ENCODE measurements at regions not wholly inside any gene's neighbourhood (a gene's known extent, or its start where the extent isn't known, plus 50 kb on each side); places are given as distances from the start of the nearest gene placed in this dataset.

DNA sequence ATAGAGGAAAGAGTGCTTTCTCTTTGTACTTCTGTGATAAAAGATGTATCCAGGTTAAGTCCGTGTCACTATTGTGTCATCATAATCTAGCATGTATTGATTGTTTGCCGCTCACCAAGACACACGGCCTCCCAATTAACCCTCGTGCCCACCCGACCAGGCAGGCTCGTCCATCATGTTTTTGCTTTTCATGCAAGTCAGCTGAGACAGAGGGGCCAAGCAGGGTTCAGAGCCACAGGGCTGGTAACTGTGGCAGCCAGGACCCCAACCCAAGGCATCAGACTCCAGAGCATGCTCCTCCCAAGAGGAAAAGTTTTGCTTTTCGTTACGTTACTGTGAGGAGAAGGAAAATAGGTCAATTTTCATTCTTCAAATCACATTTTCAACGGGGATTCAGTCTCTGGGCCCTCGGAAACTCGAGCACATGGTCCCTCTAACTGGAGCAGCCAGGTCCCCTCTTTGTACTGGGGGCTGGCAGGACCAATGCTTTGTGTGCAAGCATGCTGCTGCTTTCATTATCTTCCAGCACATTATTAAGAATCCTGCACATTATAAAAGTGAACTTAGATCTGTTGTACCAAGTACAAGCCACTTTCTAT is 161.1 kb upstream of the TOPAZ1 start:
- DNase-seq (no peak), ATAC-seq (no peak)
- no peaks in the 10 kb centered on the region for H3K36me3 ChIP-seq (ENCODE audit: low read depth)
- no peaks in the 10 kb centered on the region for H3K9me3 ChIP-seq
- no peaks in the 10 kb centered on the region for H3K4me1 ChIP-seq (ENCODE audit: low read depth)
- intact Hi-C loops (cut with DNase I, micrococcal nuclease), result no loop called here
- TF ChIP-seq, protein P1, sequence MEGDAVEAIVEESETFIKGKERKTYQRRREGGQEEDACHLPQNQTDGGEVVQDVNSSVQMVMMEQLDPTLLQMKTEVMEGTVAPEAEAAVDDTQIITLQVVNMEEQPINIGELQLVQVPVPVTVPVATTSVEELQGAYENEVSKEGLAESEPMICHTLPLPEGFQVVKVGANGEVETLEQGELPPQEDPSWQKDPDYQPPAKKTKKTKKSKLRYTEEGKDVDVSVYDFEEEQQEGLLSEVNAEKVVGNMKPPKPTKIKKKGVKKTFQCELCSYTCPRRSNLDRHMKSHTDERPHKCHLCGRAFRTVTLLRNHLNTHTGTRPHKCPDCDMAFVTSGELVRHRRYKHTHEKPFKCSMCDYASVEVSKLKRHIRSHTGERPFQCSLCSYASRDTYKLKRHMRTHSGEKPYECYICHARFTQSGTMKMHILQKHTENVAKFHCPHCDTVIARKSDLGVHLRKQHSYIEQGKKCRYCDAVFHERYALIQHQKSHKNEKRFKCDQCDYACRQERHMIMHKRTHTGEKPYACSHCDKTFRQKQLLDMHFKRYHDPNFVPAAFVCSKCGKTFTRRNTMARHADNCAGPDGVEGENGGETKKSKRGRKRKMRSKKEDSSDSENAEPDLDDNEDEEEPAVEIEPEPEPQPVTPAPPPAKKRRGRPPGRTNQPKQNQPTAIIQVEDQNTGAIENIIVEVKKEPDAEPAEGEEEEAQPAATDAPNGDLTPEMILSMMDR (IDR thresholded peaks at IDR 0.05), result no peak
- H3K4me3 ChIP-seq, result no peak overlapping the region

DNA sequence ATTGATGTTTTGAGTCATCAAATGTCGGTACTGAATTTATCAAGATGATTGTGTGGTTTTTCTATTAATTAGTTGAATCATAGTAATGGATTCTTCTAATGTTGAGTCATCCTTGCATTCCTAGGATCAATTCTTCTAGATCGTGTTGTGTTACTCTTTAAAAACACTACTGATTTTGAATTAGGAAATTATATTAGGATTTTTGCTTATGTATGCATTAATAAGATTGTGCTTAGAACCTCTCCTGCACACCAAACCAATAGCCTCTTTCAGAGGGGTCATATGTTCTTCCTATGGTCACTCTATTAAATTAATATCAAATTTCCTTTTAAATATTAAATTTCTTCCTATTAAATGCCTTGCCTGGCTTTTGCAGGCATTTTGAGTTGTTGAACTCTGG is 151.7 kb upstream of the TOPAZ1 start:
- Histone ChIP-seq H3K36me3 (ENCODE audit: low read depth) (no peaks in the 10 kb centered on the region), H3K4me1 (ENCODE audit: low read depth) (no peaks in the 10 kb centered on the region), H3K9me3 (no peaks in the 10 kb centered on the region), H3K4me3 (no peak overlapping the region)
- intact Hi-C loops (cut with DNase I, micrococcal nuclease), result no loop called here
- ATAC-seq (no peak), DNase-seq (no peak)
- TF ChIP-seq, protein P1 (IDR thresholded peaks at IDR 0.05), result no peak

DNA sequence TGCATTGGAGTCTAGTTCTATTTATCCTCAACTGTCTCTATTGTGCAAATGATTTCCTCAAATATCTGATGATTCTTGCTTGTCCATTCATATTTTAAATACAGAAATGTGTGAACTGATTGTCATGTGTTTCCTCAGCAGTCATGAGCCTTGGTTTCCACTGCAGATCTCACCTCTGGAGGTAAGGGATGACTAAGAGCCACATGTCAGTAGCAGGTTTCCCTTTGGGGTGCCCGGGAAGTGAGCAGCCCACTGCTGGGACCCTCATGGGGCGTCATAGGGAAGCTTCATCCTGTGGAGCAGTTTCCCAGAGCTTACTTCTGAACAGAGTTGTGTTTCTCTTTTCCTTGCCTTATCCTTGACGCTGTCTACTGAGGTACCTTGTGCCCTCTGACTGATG is 149.2 kb upstream of the TOPAZ1 start:
- no peaks in the 10 kb centered on the region for H3K9me3 ChIP-seq
- TF ChIP-seq, protein P1 (IDR thresholded peaks at IDR 0.05), result no peak
- intact Hi-C loops (cut with DNase I, micrococcal nuclease), result no loop called here
- no peak overlapping the region for H3K4me3 ChIP-seq
- no peaks in the 10 kb centered on the region for H3K4me1 ChIP-seq (ENCODE audit: low read depth)
- no peak for DNase-seq
- ATAC-seq, result no peak
- no peaks in the 10 kb centered on the region for H3K36me3 ChIP-seq (ENCODE audit: low read depth)

DNA sequence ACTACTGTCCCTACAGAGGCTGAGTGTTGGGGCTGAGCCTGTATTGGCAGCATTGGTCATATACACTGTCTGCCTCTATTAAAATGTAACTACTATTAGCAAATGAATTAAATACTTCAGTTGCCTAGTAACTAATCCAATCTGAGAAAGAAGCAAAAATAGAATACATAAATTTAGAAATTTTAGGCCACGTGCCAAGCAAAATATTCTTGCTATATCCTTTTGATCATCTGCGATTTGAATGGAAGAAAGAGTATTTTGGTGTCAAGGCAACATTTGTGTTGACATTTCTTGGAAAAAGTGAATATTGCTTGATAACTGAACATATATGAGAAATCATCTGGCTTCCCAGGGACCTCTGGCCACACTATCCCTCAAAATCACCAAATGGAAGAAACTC is 148.2 kb upstream of the TOPAZ1 start:
- ATAC-seq, result no peak
- H3K4me3 ChIP-seq, result no peak overlapping the region
- TF ChIP-seq, protein P1 (IDR thresholded peaks at IDR 0.05), result no peak
- DNase-seq, result no peak
- no peaks in the 10 kb centered on the region for H3K36me3 ChIP-seq (ENCODE audit: low read depth)
- no peaks in the 10 kb centered on the region for H3K9me3 ChIP-seq
- H3K4me1 ChIP-seq (ENCODE audit: low read depth), result no peaks in the 10 kb centered on the region
- intact Hi-C loops (cut with DNase I, micrococcal nuclease), result no loop called here

DNA sequence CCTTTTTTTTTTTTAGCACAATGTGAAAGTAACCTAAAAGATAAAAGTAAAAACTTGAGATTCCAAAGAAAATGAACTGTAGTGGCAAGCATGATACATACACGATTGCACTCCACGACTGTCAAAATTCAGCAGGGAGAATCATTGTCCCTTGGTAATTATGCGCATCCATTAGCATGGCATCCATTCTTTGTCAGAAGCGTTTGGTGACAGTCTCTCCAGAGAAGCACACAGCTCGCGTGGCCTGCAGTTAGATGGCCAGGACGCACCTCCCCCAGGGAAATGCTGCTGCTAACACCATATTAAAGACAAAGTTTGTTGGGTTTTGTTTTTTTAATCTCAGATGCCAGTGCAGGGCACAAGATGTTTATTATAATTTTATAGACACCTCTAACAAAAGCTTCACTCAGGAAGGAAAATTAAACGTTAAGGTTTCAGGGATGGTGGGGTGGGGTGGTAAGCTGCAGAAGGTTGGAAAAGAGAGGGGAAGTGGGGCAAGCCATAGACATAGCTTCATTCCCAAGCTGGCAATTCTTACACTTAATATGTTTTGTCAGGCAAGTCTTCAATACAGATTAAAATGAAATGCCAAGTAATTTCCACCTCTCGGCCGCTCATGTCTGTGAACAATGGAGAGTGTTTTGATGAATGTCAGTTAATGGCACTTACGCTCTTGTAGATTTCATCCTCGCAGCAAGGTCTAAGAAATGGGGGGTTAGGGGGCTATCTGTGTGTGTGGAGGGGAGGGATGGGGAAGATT is 142.8 kb upstream of the TOPAZ1 start:
- DNase-seq (no peak), ATAC-seq (no peak)
- TF ChIP-seq, protein P1 (IDR thresholded peaks at IDR 0.05), result no peak
- H3K4me3 ChIP-seq, result no peak overlapping the region
- H3K36me3 ChIP-seq (ENCODE audit: low read depth), result no peaks in the 10 kb centered on the region
- H3K4me1 ChIP-seq (ENCODE audit: low read depth), result no peaks in the 10 kb centered on the region
- no peaks in the 10 kb centered on the region for H3K9me3 ChIP-seq
- intact Hi-C loops (cut with DNase I, micrococcal nuclease), result no loop called here
